ENCODE measurements at regions not wholly inside any gene's neighbourhood (a gene's known extent, or its start where the extent isn't known, plus 50 kb on each side); places are given as distances from the start of the nearest gene placed in this dataset.

DNA sequence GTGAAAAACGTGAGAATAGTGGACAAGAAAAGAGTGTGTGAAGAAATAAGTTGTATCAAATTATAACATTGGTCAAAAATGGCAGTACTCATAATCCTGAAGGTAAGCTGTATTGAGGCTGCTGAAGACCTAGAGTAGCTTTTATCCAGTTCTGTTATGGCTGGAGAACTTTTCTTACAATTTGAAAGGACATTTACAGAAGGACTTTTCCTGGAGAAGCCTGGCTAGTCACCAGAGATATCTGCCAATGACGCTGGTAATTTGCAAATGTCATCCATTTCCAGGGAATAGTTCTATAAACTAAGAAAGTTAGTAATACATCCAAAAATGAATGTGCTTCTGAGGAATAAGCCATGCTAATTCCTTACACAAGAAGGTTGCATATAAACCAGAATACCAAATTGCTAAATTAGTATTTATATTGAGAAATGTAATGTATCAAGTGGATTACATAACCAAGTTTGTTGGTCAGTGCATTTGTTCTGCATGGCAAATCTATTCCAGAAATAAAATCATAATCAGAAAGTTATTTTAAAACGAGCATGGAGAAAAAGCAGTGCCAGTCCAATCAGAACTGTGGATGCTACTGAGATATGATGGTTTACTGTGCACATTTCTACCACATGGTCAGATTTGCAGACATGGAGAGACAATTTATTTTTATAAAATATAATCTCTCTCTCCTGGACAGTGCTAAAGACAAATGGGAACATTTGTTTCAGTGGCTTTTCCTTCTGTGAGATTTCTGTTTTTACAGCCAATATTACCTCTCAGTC is 743.7 kb upstream of the HS3ST1 start:
- TF ChIP-seq, protein P1, sequence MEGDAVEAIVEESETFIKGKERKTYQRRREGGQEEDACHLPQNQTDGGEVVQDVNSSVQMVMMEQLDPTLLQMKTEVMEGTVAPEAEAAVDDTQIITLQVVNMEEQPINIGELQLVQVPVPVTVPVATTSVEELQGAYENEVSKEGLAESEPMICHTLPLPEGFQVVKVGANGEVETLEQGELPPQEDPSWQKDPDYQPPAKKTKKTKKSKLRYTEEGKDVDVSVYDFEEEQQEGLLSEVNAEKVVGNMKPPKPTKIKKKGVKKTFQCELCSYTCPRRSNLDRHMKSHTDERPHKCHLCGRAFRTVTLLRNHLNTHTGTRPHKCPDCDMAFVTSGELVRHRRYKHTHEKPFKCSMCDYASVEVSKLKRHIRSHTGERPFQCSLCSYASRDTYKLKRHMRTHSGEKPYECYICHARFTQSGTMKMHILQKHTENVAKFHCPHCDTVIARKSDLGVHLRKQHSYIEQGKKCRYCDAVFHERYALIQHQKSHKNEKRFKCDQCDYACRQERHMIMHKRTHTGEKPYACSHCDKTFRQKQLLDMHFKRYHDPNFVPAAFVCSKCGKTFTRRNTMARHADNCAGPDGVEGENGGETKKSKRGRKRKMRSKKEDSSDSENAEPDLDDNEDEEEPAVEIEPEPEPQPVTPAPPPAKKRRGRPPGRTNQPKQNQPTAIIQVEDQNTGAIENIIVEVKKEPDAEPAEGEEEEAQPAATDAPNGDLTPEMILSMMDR (IDR thresholded peaks at IDR 0.05), result no peak
- TF ChIP-seq EZH2phosphoT487 (IDR thresholded peaks at IDR 0.05; ENCODE audit: borderline replicate concordance, low read depth) (no peak), SMC3 (IDR thresholded peaks at IDR 0.05; ENCODE audit: low read depth, low read length) (no peak), REST (IDR thresholded peaks at IDR 0.05; ENCODE audit: low read depth, low read length) (no peak), POLR2AphosphoS5 (IDR thresholded peaks at IDR 0.05; ENCODE audit: low read depth, low read length) (no peak), TAF1 (IDR thresholded peaks at IDR 0.05; ENCODE audit: borderline replicate concordance, low read depth, low read length) (no peak), RXRA (IDR thresholded peaks at IDR 0.05; ENCODE audit: borderline replicate concordance, low read depth) (no peak), GABPA (IDR thresholded peaks at IDR 0.05; ENCODE audit: low read depth) (no peak), TCF12 (IDR thresholded peaks at IDR 0.05) (no peak), MEF2A (IDR thresholded peaks at IDR 0.05; ENCODE audit: borderline replicate concordance, low read depth) (no peak), SIN3A (IDR thresholded peaks at IDR 0.05; ENCODE audit: borderline replicate concordance, low read depth, low read length) (no peak), YY1 (IDR thresholded peaks at IDR 0.05; ENCODE audit: low read depth) (no peak)
- TF ChIP-seq, protein P2, sequence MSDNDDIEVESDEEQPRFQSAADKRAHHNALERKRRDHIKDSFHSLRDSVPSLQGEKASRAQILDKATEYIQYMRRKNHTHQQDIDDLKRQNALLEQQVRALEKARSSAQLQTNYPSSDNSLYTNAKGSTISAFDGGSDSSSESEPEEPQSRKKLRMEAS (IDR thresholded peaks at IDR 0.05; ENCODE audit: low read depth), result no peak
